Suprapubic skin (tissue), 4 donors: ENCODE measurements at regions not wholly inside any gene's neighbourhood (a gene's known extent, or its start where the extent isn't known, plus 50 kb on each side); places are given as distances from the start of the nearest gene placed in this dataset.

Experiments used
- DNase-seq, 2 donors: peaks; one replicate each; pipeline ENCODE4 v3.0.0-alpha.2; 2019; ENCODE audit warnings: low spot score in 2 of 2
- H3K27ac ChIP-seq: fragments of 200-600 bp; sonication (generic); one replicate; pipeline ENCODE4 v1.5.1; 2019
- H3K27me3 ChIP-seq: fragments of 200-600 bp; sonication (generic); one replicate; pipeline ENCODE4 v1.5.1; 2019
- H3K36me3 ChIP-seq: fragments of 200-600 bp; sonication (generic); one replicate; pipeline ENCODE4 v1.5.1; 2019
- H3K4me1 ChIP-seq: fragments of 200-600 bp; sonication (generic); one replicate; pipeline ENCODE4 v1.5.1; 2019
- H3K4me3 ChIP-seq: fragments of 200-600 bp; sonication (generic); one replicate; pipeline ENCODE4 v1.5.1; 2019; ENCODE audit warnings: mild to moderate bottlenecking
- H3K9me3 ChIP-seq: fragments of 200-600 bp; sonication (generic); one replicate; pipeline ENCODE4 v1.5.1; 2019
- CTCF ChIP-seq, 2 donors: fragments of 200-600 bp in 1 of 2; fragments of 450-650 bp in 1 of 2; sonication (generic) in 1 of 2; IDR thresholded peaks; one replicate each; pipeline ENCODE4 v1.5.1; 2016 to 2019; ENCODE audit warnings: antibody characterized with exemption in 2 of 2, mild to moderate bottlenecking in 1 of 2, moderate library complexity in 1 of 2
- EP300 ChIP-seq: sonication (generic); formaldehyde crosslinking; IDR thresholded peaks from one replicate; pipeline ENCODE4 v1.6.1; 2017; ENCODE audit warnings: antibody characterized with exemption
- POLR2A ChIP-seq, 2 donors: fragments of 450-650 bp; IDR thresholded peaks; one replicate each; pipeline ENCODE4 v1.6.1; 2017; ENCODE audit warnings: antibody characterized with exemption in 2 of 2, mild to moderate bottlenecking in 2 of 2, moderate library complexity in 2 of 2
- POLR2AphosphoS5 ChIP-seq, 3 donors: sonication (generic); formaldehyde crosslinking; IDR thresholded peaks; one replicate each; pipeline ENCODE4 v1.6.1; 2017; ENCODE audit warnings: antibody characterized with exemption in 3 of 3
- WGBS: methylation state at CpG from one replicate; pipeline ENCODE4 v1.1.5; 2018; 5-methylcytosine and 5-hydroxymethylcytosine counted together

- H3K36me3 ChIP-seq = no peaks in the 10 kb centered on the region
- TF ChIP-seq POLR2A (IDR thresholded peaks at IDR 0.05) (no peak), EP300 (no peak), CTCF (IDR thresholded peaks at IDR 0.05) (no peak), POLR2AphosphoS5 (IDR thresholded peaks at IDR 0.05) (no peak)
- H3K9me3 ChIP-seq = no peaks in the 10 kb centered on the region
- DNase-seq = no peak
- H3K4me1 ChIP-seq = no peaks in the 10 kb centered on the region
- no peak overlapping the region for H3K4me3 ChIP-seq
- 100% methylated on average over 1 of the region's 1 CpG for WGBS
- no peaks in the 10 kb centered on the region for H3K27me3 ChIP-seq
- no peak overlapping the region for H3K27ac ChIP-seq
Measured at GRCh38 chr3:36302626-36303025, 77.7 kb upstream of the STAC start.

DNA sequence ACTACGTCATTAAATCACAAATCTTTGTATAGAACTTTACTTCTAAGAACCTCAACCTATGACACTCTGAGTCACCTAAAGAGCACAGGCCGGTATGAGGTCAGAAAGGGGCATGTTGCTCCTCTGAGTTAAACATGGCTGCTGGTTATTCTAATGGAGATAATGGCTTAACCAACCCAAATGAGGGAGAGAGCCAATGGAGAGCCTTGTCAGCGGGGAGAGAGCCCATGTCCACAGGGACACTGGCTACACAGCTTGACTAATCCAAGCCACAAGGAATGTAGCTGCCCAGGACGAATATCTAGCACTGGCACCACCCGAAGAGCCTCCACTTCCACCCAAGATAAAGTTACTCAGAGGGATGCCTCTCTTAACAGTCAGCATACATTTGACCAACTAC lies 77.0 kb upstream of the STAC start:
- TF ChIP-seq EP300 (no peak), CTCF (IDR thresholded peaks at IDR 0.05) (no peak), POLR2AphosphoS5 (IDR thresholded peaks at IDR 0.05) (no peak), POLR2A (IDR thresholded peaks at IDR 0.05) (no peak)
- H3K27ac ChIP-seq = no peak overlapping the region
- H3K36me3 ChIP-seq = no peaks in the 10 kb centered on the region
- H3K9me3 ChIP-seq = no peaks in the 10 kb centered on the region
- no peak for DNase-seq
- H3K27me3 ChIP-seq = no peaks in the 10 kb centered on the region
- WGBS = 82% methylated on average over 5 of the region's 5 CpGs
- H3K4me3 ChIP-seq = no peak overlapping the region
- H3K4me1 ChIP-seq = no peaks in the 10 kb centered on the region

GRCh38 chr3:36305929-36306520 lies 74.3 kb upstream of the STAC start:
- H3K4me1 ChIP-seq = no peaks in the 10 kb centered on the region
- WGBS = 85% methylated on average over 1 of the region's 1 CpG
- no peak overlapping the region for H3K27ac ChIP-seq
- H3K36me3 ChIP-seq = no peaks in the 10 kb centered on the region
- no peak overlapping the region for H3K4me3 ChIP-seq
- no peak for TF ChIP-seq EP300
- no peak for TF ChIP-seq POLR2A (IDR thresholded peaks at IDR 0.05)
- TF ChIP-seq POLR2AphosphoS5 (IDR thresholded peaks at IDR 0.05) = no peak
- H3K9me3 ChIP-seq = no peaks in the 10 kb centered on the region
- no peaks in the 10 kb centered on the region for H3K27me3 ChIP-seq
- no peak for DNase-seq

- Histone ChIP-seq H3K27ac (no peak overlapping the region), H3K27me3 (no peaks in the 10 kb centered on the region), H3K36me3 (no peaks in the 10 kb centered on the region), H3K9me3 (no peaks in the 10 kb centered on the region), H3K4me1 (no peaks in the 10 kb centered on the region), H3K4me3 (no peak overlapping the region)
- no peak for DNase-seq
- TF ChIP-seq POLR2A (IDR thresholded peaks at IDR 0.05) = no peak
- TF ChIP-seq POLR2AphosphoS5 (IDR thresholded peaks at IDR 0.05) = no peak
- no peak for TF ChIP-seq CTCF (IDR thresholded peaks at IDR 0.05)
- no peak for TF ChIP-seq EP300
- 87% methylated on average over 1 of the region's 1 CpG for WGBS
Measured at GRCh38 chr3:36309092-36309491, 71.2 kb upstream of the STAC start.

DNA sequence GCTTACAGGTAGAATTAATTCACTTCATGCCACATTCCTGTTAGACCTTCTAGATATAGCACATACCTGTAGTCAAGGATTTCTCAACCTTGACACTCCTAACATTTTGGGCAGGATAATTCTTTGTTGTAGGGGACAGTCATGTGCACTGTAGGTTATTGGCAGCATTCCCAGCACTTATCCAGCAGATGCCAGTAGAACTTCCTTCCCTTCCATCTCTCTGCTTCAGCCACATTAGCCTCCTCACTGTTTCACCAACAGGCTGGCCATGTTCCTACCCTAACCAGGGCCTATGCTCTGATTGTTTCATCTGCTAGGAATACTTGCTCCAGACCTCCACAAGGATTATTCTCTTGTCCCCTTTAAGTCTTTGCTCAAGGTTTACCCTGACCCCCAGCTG lies 68.0 kb upstream of the STAC start:
- Histone ChIP-seq H3K36me3 (no peaks in the 10 kb centered on the region), H3K27ac (no peak overlapping the region), H3K27me3 (no peaks in the 10 kb centered on the region), H3K4me3 (no peak overlapping the region), H3K9me3 (no peaks in the 10 kb centered on the region), H3K4me1 (no peaks in the 10 kb centered on the region)
- no peak for DNase-seq
- no peak for TF ChIP-seq EP300
- no peak for TF ChIP-seq POLR2AphosphoS5 (IDR thresholded peaks at IDR 0.05)
- TF ChIP-seq CTCF (IDR thresholded peaks at IDR 0.05) = no peak
- TF ChIP-seq POLR2A (IDR thresholded peaks at IDR 0.05) = no peak

DNA sequence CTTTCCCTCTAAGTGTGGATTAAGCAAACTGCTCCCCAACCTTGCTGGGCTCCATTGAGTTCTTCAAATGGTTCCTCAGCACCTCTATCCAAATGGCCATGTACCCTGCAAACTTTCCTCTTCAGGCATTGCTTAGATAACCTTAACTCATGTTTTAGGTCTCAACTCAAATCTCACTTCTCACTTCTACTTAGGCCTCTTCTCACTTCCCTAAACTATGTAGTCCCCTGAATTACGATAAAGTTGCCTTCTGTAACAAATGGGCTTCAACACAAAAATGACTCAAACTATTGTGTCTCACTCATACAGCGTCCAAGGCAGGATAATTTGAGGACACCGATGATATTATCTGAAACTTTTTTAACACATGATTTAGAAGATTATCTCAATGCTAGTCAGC lies 62.4 kb upstream of the STAC start:
- no peak overlapping the region for H3K4me3 ChIP-seq
- no peaks in the 10 kb centered on the region for H3K9me3 ChIP-seq
- WGBS = 56% methylated on average over 3 of the region's 3 CpGs
- no peaks in the 10 kb centered on the region for H3K36me3 ChIP-seq
- no peak for DNase-seq
- H3K4me1 ChIP-seq = no peaks in the 10 kb centered on the region
- no peak for TF ChIP-seq POLR2A (IDR thresholded peaks at IDR 0.05)
- TF ChIP-seq POLR2AphosphoS5 (IDR thresholded peaks at IDR 0.05) = no peak
- no peaks in the 10 kb centered on the region for H3K27me3 ChIP-seq
- H3K27ac ChIP-seq = no peak overlapping the region
